ENCODE measurements at regions not wholly inside any gene's neighbourhood (a gene's known extent, or its start where the extent isn't known, plus 50 kb on each side); places are given as distances from the start of the nearest gene placed in this dataset.
"Not testable (repeated sequence)": the region's sequence is repeated elsewhere in the genome, so short reads cannot be mapped to it uniquely, and the experiment has no call there.

DNA sequence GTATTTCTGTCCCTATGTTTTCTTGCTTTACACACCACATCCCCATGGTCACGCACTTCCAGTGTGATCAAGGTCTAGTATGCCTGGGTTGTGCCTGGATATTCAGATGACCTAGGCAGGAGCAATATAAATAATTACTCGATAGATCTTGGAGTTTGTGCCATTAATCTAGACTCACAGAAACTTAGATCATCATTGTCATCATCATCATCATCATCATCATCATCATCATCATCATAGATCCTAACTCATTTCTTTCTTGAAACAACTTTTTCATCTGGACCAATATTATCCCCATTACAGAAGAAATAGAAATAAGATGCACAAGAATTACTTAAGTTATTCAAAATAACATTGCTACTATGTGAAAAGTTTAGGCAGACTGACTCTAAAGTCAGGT, 130.3 kb upstream of the LRRTM4 start:
- TF ChIP-seq CTCF (conservative IDR thresholded peaks at IDR 0.05; ENCODE audit: low read depth, low read length) = no peak

DNA sequence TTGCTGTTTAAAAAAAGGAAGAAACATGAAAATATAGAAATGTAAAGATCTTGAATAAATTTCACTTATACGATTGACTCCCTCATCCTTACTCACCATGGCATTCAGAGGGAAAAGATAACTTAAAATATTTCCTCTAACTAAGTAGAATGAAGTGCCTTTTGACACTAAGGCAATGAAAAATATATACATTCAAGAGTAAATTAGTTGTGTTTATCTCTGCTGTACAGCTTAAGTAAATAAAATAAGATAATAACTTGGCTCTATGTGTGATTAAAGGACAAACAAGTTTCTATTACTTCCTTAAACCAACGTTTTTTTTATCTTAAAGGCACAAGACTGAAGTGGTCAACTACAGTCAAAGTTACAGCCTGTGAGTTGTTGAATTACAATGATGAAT, 142.3 kb upstream of the LRRTM4 start:
- DNase-seq (ENCODE audit: low read depth) = no peak
- H3K4me3 ChIP-seq (ENCODE audit: low read depth, low read length) = no peak overlapping the region
- no peak for TF ChIP-seq CTCF (conservative IDR thresholded peaks at IDR 0.05; ENCODE audit: low read depth, low read length)

More for the DNA sequence above, 130.3 kb upstream of the LRRTM4 start:
- H3K4me3 ChIP-seq (ENCODE audit: low read depth, low read length) = no peak overlapping the region
- DNase-seq (ENCODE audit: low read depth) = no peak

- no peak for DNase-seq (ENCODE audit: low read depth)
- no peak for TF ChIP-seq CTCF (conservative IDR thresholded peaks at IDR 0.05; ENCODE audit: low read depth, low read length)
- H3K4me3 ChIP-seq (ENCODE audit: low read depth, low read length) = no peak overlapping the region
These were observed 144.2 kb upstream of the LRRTM4 start for GRCh38 chr2:77666251-77666980.

DNA sequence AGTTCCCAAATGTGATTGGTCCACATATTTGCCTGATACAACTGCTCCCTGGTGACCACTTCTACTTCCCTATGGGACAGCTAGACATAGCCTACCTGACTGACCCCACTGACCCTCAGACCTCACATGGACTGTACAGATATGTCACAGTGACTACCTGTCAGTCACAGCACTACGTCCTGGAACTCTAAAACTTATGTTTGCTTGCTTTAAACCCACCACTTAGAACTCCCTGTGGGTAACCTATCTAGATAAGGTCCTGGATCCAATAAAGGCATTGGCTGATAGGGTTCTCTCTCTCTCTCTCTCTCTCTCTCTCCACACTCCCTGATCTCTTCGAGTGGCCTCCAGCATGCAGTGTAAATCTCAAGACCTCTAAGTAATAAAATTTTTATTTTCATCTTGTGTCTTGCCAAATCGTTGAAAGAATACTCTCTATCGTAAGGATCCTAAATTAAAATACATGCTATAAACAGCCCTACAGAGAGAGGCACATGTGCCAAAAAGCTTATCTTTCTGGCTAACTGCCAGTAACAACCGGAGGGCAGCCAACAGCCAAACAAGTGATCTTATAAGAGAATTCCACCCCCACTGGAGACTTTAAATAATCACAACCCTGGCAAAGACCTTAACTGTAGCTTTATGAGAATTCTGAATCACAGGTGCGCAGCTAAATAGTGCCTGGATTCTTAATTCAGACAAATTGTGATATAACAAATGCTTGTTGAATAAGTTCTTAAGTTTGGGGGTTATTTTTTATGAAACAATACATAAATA, 162.6 kb upstream of the LRRTM4 start:
- DNase-seq (ENCODE audit: low read depth); H3K4me3 ChIP-seq (ENCODE audit: low read depth, low read length): not testable (repeated sequence)

GRCh38 chr2:77712601-77713000, 190.4 kb upstream of the LRRTM4 start:
- no peak for TF ChIP-seq CTCF (conservative IDR thresholded peaks at IDR 0.05; ENCODE audit: low read depth, low read length)
- DNase-seq (ENCODE audit: low read depth) = no peak
- no peak overlapping the region for H3K4me3 ChIP-seq (ENCODE audit: low read depth, low read length)

GRCh38 chr2:77713412-77713811, 191.2 kb upstream of the LRRTM4 start:
- TF ChIP-seq CTCF (conservative IDR thresholded peaks at IDR 0.05; ENCODE audit: low read depth, low read length) = no peak
- no peak overlapping the region for H3K4me3 ChIP-seq (ENCODE audit: low read depth, low read length)
- no peak for DNase-seq (ENCODE audit: low read depth)

DNA sequence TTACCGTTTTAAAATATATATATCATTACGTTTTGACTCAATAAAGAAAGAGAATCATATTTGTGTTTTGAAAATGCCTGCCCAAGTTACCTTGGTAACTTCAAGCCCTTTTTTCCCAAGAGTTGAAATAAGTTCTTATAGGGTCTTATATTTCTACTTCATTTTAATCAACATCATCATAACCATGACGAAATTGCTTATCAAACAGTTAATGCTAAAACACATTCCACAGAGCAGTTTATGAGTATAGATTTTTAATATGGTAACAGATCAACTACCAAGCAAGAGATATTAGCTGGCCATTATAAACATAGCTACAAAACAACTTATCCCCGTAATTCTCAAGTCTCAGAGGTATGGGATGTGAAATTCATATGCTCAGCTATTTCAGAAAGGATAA, 197.9 kb upstream of the LRRTM4 start:
- DNase-seq (ENCODE audit: low read depth) = no peak
- TF ChIP-seq CTCF (conservative IDR thresholded peaks at IDR 0.05; ENCODE audit: low read depth, low read length) = no peak
- no peak overlapping the region for H3K4me3 ChIP-seq (ENCODE audit: low read depth, low read length)
